Stimulated activated CD8-positive, alpha-beta memory T cell treated with anti-CD3 and anti-CD28 coated beads, Interleukin-4, amount 100 ng/mL, for 48 hours (primary cell): ENCODE measurements at regions not wholly inside any gene's neighbourhood (a gene's known extent, or its start where the extent isn't known, plus 50 kb on each side); places are given as distances from the start of the nearest gene placed in this dataset.
"Not testable (repeated sequence)": the region's sequence is repeated elsewhere in the genome, so short reads cannot be mapped to it uniquely, and the experiment has no call there.

ENCODE experiments used
- DNase-seq: peaks from one replicate; pipeline ENCODE4 v3.0.0-alpha.2; 2020

- DNase-seq, result not testable (repeated sequence)
Measured at GRCh38 chr4:103412646-103413045, 214.5 kb upstream of the CENPE start.

- no peak for DNase-seq
Measured at GRCh38 chr4:103410386-103410785, 212.2 kb upstream of the CENPE start.

- no peak for DNase-seq
Measured at GRCh38 chr4:103405415-103405814, 207.3 kb upstream of the CENPE start.

GRCh38 chr4:103403619-103404018 is 205.5 kb upstream of the CENPE start:
- DNase-seq, result no peak

GRCh38 chr4:103402198-103402597 is 204.1 kb upstream of the CENPE start:
- DNase-seq, result no peak

- DNase-seq, result no peak
Measured at GRCh38 chr4:103400405-103400804, 202.3 kb upstream of the CENPE start.

DNA sequence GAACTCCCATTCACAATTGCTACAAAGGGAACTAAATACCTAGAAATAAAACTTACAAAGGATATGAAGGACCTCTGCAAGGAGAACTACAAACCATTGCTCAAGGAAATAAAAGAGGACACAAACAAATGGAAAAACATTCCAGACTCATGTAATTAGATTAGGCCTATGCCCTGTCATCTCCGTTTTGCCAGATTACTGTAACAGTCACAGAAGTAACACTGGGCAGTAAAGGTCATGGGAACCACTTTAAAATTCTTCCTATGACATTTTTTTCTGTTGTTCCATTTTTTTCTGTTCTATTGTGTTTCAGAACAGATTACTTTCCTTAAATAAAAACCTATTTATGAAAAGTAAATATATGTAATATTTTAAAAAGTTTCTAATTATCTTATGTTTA is 199.4 kb upstream of the CENPE start:
- no peak for DNase-seq

DNA sequence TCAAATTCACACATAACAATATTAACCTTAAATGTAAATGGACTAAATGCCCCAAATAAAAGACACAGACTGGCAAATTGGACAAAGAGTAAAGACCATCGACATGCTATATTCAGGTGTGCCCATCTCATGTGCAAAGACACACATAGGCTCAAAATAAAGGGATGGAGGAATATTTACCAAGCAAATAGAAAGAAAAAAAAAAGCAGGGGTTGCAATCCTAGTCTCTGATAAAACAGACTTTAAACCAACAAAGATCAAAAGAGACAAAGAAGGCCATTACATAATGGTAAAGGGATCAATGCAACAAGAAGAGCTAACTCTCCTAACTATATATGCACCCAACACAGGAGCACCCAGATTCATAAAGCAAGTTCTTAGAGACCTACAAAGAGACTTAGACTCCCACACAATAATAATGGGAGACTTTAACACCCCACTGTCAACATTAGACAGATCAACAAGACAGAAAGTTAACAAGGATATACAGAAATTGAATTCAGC is 189.4 kb upstream of the CENPE start:
- not testable (repeated sequence) for DNase-seq

GRCh38 chr4:103385565-103385964 is 187.4 kb upstream of the CENPE start:
- DNase-seq, result not testable (repeated sequence)

DNA sequence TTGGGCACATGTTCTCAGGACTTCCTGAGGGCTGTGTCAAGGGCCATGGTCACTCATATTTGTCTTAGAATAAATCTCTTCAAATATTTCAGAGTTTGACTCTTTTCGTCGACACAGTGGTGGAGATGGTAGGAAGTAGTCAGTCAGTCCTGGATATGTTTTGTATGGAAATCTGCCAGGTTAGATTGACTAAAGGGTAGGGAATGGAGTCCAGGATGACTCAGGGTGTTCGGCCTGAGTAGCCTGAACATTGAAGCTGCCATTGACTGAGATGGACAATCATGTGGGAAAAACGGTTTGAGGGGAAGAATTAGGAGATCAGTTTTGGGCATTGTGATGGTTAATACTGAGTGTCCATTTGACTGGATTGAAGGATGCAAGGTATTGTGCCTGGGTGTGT is 177.1 kb upstream of the CENPE start:
- DNase-seq, result no peak

DNA sequence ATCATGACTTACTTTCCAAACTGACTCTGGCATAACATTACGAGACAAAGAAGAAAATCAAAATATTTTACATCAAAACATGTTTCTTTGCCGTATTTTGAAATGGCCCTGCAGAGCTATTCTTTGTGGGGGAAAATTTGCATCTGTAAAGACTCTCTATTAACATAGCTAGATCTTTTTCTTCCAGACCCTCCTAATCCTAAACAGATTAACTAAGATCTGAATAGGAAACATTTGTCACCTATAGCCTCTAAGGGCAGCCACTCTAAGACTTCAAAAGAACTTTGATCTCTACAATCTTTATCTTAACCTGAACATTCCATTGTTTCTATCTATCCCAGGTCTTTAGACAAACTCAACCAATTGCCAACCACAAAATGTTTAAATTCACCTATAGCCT is 176.6 kb upstream of the CENPE start:
- DNase-seq, result no peak

GRCh38 chr4:103374306-103374705 is 176.2 kb upstream of the CENPE start:
- no peak for DNase-seq

- no peak for DNase-seq
Measured at GRCh38 chr4:103372002-103372558, 173.9 kb upstream of the CENPE start.

- DNase-seq, result no peak
Measured at GRCh38 chr4:103370336-103370735, 172.2 kb upstream of the CENPE start.

GRCh38 chr4:103365285-103365684 is 167.1 kb upstream of the CENPE start:
- no peak for DNase-seq

DNA sequence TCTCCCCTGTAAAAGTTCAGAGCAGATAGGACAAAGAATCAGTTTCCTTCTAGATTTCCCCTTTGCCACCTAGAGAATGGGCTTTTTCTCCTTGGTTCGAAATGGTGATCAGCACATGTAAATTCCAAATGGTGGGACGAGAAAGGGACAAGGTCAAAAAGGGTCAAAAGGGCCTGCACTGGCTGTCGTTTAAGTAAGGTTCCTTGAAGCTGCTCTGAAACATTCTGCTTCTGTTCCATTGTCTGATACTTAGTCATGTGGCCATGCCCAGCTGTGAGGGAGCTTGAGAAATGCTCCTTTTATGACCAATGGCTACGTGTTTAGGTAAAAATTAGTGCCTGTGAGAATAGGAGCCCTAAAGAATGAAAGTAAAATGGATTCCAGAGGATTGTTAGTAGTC is 165.9 kb upstream of the CENPE start:
- no peak for DNase-seq

DNA sequence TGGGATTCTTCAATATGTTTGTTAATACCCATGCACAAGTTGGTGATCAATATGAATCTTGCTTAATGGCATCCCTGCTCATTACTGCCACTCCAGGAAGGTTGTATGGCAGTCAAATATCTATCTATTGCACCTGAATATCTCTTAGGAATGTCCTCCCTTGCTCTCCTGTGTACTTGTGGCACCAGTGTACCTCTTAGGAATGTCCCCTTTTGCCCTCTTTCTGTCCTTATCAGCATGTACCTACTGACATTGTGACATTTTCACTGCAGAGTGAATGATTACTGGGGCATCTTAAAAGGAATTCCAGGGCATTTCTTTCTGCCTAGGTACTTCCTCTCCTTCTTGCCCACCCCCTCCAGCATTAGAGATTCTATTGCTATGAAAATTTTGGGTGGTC is 163.8 kb upstream of the CENPE start:
- DNase-seq, result no peak

- no peak for DNase-seq
Measured at GRCh38 chr4:103359900-103360299, 161.8 kb upstream of the CENPE start.

- no peak for DNase-seq
Measured at GRCh38 chr4:103354006-103354405, 155.9 kb upstream of the CENPE start.

GRCh38 chr4:103329642-103330041 is 131.5 kb upstream of the CENPE start:
- DNase-seq, result no peak

- no peak for DNase-seq
Measured at GRCh38 chr4:103324811-103325210, 126.7 kb upstream of the CENPE start.

- DNase-seq, result no peak
Measured at GRCh38 chr4:103318327-103318726, 120.2 kb upstream of the CENPE start.

DNA sequence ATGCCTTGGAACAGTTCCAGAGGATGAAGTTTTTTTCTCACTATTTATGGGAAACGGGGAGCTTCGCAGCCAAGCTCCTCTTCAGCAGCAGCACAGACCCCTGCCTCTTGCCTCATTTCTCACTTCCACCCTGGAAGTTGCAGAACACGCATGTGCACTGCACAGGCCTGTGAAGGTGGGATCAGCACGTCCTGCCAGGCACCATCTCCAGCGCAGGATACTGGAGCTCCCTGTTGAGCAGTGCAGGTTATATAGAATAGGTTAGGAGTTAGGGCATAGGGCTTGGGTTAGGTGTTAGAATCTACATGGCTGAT is 110.1 kb upstream of the CENPE start:
- DNase-seq, result no peak

DNA sequence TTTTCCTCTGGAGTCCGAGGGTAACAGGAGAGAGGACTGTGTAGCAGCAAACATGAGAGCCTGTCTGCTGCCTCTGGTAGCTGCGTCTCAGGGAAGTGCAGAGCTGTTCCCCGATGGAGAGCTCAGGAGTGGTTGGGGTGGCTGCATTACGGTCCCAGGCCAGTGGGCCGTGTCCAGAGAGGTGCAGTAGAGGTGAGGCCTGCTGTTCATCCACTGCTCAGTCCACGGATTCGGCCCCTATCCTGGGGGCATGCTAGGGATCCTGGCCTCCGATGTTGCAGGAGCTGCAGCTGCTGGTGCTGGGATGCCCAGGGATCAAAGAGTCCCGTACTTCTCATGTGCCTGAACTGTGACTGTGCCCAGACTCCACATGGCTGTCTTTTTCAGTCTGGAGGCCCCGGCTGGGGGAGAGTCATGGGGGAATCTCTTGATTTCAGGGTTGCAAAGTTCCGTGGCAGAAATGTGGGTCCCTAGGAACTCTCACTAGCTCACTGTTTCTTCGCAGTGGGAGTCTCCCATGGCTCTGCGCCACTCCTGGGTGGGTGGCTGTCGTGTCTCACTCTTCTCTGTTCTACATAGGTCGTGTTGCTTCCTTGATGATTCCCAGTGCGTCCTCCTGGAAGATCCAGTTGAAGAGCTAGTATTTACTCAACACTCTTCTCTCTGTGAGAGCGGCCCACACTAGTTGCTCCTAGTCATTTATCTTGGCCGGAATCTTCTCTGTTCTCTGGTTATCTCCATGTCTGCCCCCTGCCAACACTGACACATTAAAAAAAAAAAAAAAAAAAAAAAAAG is 109.5 kb upstream of the CENPE start:
- DNase-seq, result no peak

- no peak for DNase-seq
Measured at GRCh38 chr4:103306870-103307375, 108.8 kb upstream of the CENPE start.
